Thyroid gland (tissue), 4 donors: ENCODE measurements at regions not wholly inside any gene's neighbourhood (a gene's known extent, or its start where the extent isn't known, plus 50 kb on each side); places are given as distances from the start of the nearest gene placed in this dataset.

Experiments used
- POLR2A ChIP-seq, 2 donors: fragments of 450-650 bp; IDR thresholded peaks; one replicate each; pipeline ENCODE4 v1.6.1; 2017; ENCODE audit warnings: antibody characterized with exemption in 2 of 2, mild to moderate bottlenecking in 2 of 2, moderate library complexity in 1 of 2
- TF ChIP-seq, protein P1 (sequence below), 6 experiments: fragments of 200-600 bp in 3 of 6; fragments of 450-650 bp in 3 of 6; sonication (generic) in 3 of 6; IDR thresholded peaks; one replicate each; pipeline ENCODE4 v1.5.1; 2016 to 2019; ENCODE audit warnings: antibody characterized with exemption in 6 of 6, mild to moderate bottlenecking in 2 of 6, inconsistent platforms in 1 of 6, moderate library complexity in 1 of 6

- TF ChIP-seq POLR2A (IDR thresholded peaks at IDR 0.05): no peak
- TF ChIP-seq, protein P1, sequence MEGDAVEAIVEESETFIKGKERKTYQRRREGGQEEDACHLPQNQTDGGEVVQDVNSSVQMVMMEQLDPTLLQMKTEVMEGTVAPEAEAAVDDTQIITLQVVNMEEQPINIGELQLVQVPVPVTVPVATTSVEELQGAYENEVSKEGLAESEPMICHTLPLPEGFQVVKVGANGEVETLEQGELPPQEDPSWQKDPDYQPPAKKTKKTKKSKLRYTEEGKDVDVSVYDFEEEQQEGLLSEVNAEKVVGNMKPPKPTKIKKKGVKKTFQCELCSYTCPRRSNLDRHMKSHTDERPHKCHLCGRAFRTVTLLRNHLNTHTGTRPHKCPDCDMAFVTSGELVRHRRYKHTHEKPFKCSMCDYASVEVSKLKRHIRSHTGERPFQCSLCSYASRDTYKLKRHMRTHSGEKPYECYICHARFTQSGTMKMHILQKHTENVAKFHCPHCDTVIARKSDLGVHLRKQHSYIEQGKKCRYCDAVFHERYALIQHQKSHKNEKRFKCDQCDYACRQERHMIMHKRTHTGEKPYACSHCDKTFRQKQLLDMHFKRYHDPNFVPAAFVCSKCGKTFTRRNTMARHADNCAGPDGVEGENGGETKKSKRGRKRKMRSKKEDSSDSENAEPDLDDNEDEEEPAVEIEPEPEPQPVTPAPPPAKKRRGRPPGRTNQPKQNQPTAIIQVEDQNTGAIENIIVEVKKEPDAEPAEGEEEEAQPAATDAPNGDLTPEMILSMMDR (IDR thresholded peaks at IDR 0.05): no peak
Measured at GRCh38 chr5:68730220-68730978, 363.4 kb upstream of the SLC30A5 start.
